Karpas-422 (cell line): ENCODE measurements at regions not wholly inside any gene's neighbourhood (a gene's known extent, or its start where the extent isn't known, plus 50 kb on each side); places are given as distances from the start of the nearest gene placed in this dataset.

Source experiments
- DNase-seq: peaks from one replicate; pipeline ENCODE4 v3.0.0-alpha.2; 2015
- H2AFZ ChIP-seq: fragments of 200-600 bp; sonication (generic); 2 replicates; pipeline ENCODE4 v1.6.1; 2014; ENCODE audit warnings: antibody characterized with exemption, low read length, mixed read lengths
- H3K27ac ChIP-seq: fragments of 200-600 bp; sonication (generic); 2 replicates; pipeline ENCODE4 v1.5.1; 2014; ENCODE audit warnings: mild to moderate bottlenecking, low read length, moderate library complexity
- H3K27me3 ChIP-seq: fragments of 200-600 bp; sonication (generic); 2 replicates; pipeline ENCODE4 v1.6.1; 2014; ENCODE audit warnings: low read length, mixed read lengths
- H3K36me3 ChIP-seq: fragments of 200-600 bp; sonication (generic); 2 replicates; pipeline ENCODE4 v1.6.1; 2014; ENCODE audit warnings: low read length, mixed read lengths; ENCODE audit not compliant: insufficient read depth
- H3K4me1 ChIP-seq: fragments of 200-600 bp; sonication (generic); 2 replicates; pipeline ENCODE4 v1.6.1; 2014; ENCODE audit warnings: mild to moderate bottlenecking, low read length, mixed read lengths
- H3K4me2 ChIP-seq: fragments of 200-600 bp; sonication (generic); 2 replicates; pipeline ENCODE4 v1.6.1; 2014; ENCODE audit warnings: low read length, low read depth, mild to moderate bottlenecking; ENCODE audit not compliant: poor library complexity, severe bottlenecking
- H3K4me3 ChIP-seq: fragments of 200-600 bp; sonication (generic); 2 replicates; pipeline ENCODE4 v1.5.1; 2014; ENCODE audit warnings: mild to moderate bottlenecking, antibody characterized with exemption, low read length, mixed read lengths
- H3K79me2 ChIP-seq: fragments of 200-600 bp; sonication (generic); 2 replicates; pipeline ENCODE4 v1.6.1; 2014; ENCODE audit warnings: mild to moderate bottlenecking, low read length, mixed read lengths
- H3K9ac ChIP-seq: fragments of 200-600 bp; sonication (generic); 2 replicates; pipeline ENCODE4 v1.6.0; 2014; ENCODE audit warnings: low read length
- H3K9me2 ChIP-seq: fragments of 200-600 bp; sonication (generic), shearing (Covaris generic); replicated peaks from 2 replicates; pipeline ENCODE4 v1.6.0; 2014; ENCODE audit warnings: mild to moderate bottlenecking, low read length, moderate library complexity; ENCODE audit not compliant: insufficient read depth
- H3K9me3 ChIP-seq: fragments of 300-700, 200-600 bp; sonication (generic); 2 replicates; pipeline ENCODE4 v1.6.1; 2014; ENCODE audit warnings: low read length, mixed read lengths
- H4K20me1 ChIP-seq: fragments of 200-600 bp; sonication (generic); 2 replicates; pipeline ENCODE4 v1.6.1; 2014; ENCODE audit warnings: mild to moderate bottlenecking, antibody characterized with exemption, low read length, low read depth; ENCODE audit not compliant: insufficient read depth

DNA sequence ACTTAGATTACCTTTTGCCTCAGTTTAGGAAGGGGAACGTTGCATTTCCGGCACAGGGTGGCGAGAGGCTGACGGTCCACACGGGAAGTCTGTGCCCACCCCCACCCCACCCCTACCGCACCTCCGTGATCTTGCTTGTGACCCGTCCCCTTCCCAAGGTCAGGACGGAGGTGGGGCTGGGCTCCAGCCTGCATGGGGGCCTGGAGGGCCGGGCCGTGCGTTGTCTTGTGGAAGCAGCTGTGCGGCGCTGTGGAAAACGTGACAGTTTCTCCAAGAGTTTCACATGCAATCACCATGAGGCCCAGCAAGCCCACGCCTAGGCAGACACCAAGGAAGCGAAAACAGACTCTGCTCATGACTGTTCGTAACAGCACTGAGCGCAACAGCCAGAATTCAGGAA, 76.8 kb upstream of the HDAC4 start:
- H3K4me2 ChIP-seq: no peak overlapping the region
- H3K9ac ChIP-seq: no peak overlapping the region
- DNase-seq: no peak
- H3K4me1 ChIP-seq: no peaks in the 10 kb centered on the region
- H3K9me2 ChIP-seq: no peaks in the 10 kb centered on the region
- no peak overlapping the region for H3K27ac ChIP-seq
- no peaks in the 10 kb centered on the region for H3K36me3 ChIP-seq
- H3K4me3 ChIP-seq: no peak overlapping the region
- H3K27me3 ChIP-seq: no peaks in the 10 kb centered on the region
- no peaks in the 10 kb centered on the region for H3K9me3 ChIP-seq
- H4K20me1 ChIP-seq: no peaks in the 10 kb centered on the region
- H3K79me2 ChIP-seq: no peaks in the 10 kb centered on the region
- H2AFZ ChIP-seq: no peak overlapping the region

DNA sequence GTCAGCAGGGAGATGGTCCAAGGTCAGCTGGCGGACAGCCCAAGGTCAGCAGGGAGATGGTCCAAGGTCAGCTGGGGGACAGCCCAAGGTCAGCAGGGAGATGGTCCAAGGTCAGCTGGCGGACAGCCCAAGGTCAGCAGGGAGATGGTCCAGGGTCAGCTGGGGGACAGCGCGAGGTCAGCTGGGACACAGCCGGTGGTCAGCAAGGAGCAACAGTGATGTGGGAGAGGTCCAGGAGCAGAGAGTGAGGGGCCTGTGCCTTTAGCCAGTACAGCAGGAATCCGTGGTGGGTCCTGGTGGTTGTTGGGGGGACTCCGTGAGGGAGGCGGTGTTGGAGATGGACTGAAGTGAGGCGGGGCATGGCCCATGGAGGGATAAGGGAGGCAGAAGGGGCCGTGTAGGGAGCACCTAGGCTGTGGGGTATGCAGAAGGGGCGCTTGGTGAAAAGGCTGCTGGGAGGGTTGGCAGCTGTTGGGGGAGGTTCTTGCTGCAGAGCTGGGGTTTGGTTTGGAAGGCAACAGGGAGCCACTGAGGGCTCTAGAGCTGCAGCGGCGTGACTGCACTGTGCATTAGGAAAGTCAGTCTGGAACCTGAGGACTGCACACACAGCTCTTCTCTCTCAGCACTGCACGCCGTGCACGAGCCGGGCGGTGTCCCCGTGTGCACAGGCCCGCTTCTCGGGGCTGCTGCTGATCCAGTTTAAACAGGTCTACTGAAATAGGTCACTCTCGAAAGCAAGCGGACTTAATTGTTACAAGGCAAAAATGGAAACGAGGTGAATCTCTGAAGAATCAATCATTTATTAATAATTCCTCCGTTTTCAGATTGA, 76.2 kb upstream of the HDAC4 start:
- H3K9me2 ChIP-seq: no peaks in the 10 kb centered on the region
- H4K20me1 ChIP-seq: no peaks in the 10 kb centered on the region
- H3K36me3 ChIP-seq: no peaks in the 10 kb centered on the region
- no peak overlapping the region for H3K27ac ChIP-seq
- no peak overlapping the region for H2AFZ ChIP-seq
- no peaks in the 10 kb centered on the region for H3K27me3 ChIP-seq
- no peak overlapping the region for H3K4me3 ChIP-seq
- H3K4me1 ChIP-seq: no peaks in the 10 kb centered on the region
- no peak overlapping the region for H3K4me2 ChIP-seq
- no peaks in the 10 kb centered on the region for H3K79me2 ChIP-seq
- H3K9me3 ChIP-seq: no peaks in the 10 kb centered on the region
- no peak overlapping the region for H3K9ac ChIP-seq
- no peak for DNase-seq

DNA sequence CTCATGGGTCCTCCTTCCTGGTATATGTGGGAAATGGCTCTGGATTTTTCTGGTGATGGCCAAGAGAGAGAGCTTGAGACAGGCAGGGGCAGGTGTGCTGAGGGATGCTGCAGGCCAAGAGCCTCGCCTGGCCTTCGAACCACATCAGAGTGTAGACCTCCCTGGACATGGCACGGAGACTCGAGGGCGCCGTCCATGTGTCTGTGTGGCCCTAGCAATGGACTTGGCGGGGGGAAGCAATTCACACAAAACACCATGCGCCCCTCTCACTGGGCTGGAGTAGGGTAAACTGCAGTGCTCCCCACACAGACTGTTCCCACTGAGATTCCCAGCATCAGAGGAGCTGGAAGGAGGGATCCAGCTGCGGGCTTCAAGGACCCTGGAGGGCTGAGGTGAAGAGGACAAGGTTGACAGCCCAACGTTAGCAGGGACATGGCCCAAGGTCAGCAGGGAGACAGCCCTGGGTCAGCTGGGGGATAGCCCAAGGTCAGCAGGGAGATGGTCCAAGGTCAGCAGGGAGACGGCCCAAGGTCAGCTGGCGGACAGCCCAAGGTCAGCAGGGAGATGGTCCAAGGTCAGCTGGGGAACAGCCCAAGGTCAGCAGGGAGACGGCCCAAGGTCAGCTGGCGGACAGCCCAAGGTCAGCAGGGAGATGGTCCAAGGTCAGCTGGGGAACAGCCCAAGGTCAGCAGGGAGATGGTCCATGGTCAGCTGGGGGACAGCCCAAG, 75.4 kb upstream of the HDAC4 start:
- no peak overlapping the region for H3K27ac ChIP-seq
- H3K9me2 ChIP-seq: no peaks in the 10 kb centered on the region
- DNase-seq: no peak
- H3K27me3 ChIP-seq: no peaks in the 10 kb centered on the region
- H3K4me1 ChIP-seq: no peaks in the 10 kb centered on the region
- no peak overlapping the region for H3K4me2 ChIP-seq
- H3K79me2 ChIP-seq: no peaks in the 10 kb centered on the region
- no peak overlapping the region for H3K4me3 ChIP-seq
- no peak overlapping the region for H3K9ac ChIP-seq
- no peaks in the 10 kb centered on the region for H4K20me1 ChIP-seq
- no peak overlapping the region for H2AFZ ChIP-seq
- no peaks in the 10 kb centered on the region for H3K36me3 ChIP-seq
- H3K9me3 ChIP-seq: no peaks in the 10 kb centered on the region

DNA sequence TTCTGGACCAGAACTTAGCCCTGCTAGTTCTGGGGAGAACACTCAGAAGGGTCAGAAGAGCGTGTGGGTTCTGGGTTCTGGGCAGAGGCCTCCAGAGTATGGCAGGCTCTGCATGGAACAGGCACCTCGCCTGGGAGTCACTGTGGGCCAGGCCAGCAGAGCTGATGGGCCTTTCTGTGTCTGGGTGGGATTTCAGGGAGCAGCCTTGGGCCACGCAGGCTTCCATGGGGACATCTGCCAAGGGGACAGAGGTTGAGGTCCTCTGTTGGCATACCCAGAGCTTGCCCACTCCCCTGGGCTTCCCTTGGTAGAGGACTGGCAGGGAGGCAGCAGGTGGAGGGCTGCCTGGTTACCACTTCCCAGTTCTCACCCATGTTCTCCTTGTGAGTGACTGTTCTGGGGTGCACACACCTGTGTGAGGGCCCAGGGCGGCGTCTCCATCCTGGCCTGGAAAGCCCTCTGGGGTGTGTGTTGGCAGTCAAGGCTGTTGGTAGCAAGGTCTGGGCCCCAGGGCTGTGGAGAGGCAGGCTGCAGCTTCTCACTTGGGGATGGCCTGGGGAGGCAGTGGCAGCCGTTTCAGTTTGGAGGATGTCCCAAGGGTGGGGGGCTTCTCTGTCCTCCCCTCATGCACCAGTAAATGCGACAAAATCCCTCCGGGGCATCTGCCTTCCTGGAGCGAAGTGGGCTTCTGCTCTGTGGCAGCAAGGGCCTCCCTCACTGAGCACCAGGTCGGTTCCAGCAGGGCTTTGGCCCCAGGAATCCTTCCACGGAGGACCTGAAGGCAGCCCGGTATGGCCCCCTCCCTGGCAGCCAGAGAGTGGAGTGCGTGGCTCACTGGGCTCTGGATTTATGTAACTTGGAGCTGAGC, 74.6 kb upstream of the HDAC4 start:
- Histone ChIP-seq H3K27ac (no peak overlapping the region), H3K36me3 (no peaks in the 10 kb centered on the region), H3K4me2 (no peak overlapping the region), H2AFZ (no peak overlapping the region), H3K9me2 (no peaks in the 10 kb centered on the region), H3K79me2 (no peaks in the 10 kb centered on the region), H3K4me3 (no peak overlapping the region), H3K4me1 (no peaks in the 10 kb centered on the region), H3K27me3 (no peaks in the 10 kb centered on the region), H3K9me3 (no peaks in the 10 kb centered on the region), H3K9ac (no peak overlapping the region), H4K20me1 (no peaks in the 10 kb centered on the region)
- DNase-seq: no peak

DNA sequence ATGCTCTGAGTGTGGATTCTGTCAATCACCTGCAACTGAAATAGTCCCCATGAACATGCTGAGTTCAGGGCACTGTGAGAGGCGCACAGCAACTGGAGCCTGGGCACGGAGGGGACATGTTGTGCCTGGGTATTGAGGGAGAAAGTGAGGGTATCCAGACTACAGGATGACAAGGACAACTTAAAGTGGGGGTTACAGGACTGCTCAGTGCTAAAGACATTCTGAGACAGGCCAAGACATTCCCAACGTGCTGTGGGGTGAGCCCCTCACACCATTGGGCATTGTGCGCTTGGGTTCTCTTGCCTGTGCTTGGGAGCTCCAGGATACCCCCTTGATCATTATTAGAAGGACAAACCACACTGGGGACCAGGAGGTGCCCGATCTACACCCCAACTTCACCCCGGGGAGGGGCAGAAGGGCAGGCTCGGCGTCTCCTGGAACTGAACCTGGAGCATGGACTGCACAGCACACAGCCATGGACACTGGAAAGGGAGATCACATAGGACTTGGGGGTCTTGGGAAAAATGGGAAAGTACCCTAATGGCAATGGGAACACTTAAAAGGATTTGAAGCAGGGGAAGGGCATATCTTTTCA, 72.5 kb upstream of the HDAC4 start:
- no peaks in the 10 kb centered on the region; the same call in 1 of the 2 replicates for H4K20me1 ChIP-seq
- no peaks in the 10 kb centered on the region for H3K4me1 ChIP-seq
- no peak for DNase-seq
- no peaks in the 10 kb centered on the region for H3K36me3 ChIP-seq
- H3K9me3 ChIP-seq: no peaks in the 10 kb centered on the region
- no peaks in the 10 kb centered on the region for H3K79me2 ChIP-seq
- no peaks in the 10 kb centered on the region for H3K27me3 ChIP-seq
- no peak overlapping the region for H3K27ac ChIP-seq
- H3K4me3 ChIP-seq: no peak overlapping the region
- H2AFZ ChIP-seq: no peak overlapping the region
- H3K9me2 ChIP-seq: no peaks in the 10 kb centered on the region
- no peak overlapping the region for H3K4me2 ChIP-seq
- no peak overlapping the region for H3K9ac ChIP-seq

DNA sequence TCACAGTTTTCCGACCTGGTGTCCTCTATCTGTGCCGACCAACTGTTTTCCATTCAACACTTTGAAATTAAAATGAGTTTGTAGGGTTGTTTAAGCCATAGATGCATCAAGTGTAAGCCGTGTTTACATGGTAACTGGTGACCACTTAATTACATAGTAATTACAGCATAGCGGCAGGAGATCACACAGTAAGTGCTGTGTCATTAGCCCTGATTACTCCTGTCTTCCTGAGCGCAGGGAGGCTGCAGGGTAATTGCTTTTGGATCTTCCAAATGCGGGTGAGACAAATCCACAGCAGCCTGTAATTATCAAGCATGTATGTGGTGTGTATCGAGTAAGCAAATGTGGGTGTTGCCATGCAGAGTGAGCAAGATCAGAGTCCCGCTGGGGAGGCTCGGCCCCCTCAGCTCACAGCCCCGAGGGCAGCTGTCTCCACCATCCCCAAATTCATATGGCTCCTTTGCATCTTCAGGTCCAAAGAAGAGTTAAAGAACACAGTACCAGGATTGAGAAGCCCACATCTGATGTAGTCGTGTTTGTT, 71.5 kb upstream of the HDAC4 start:
- Histone ChIP-seq H3K27me3 (no peaks in the 10 kb centered on the region), H3K36me3 (no peaks in the 10 kb centered on the region), H3K4me3 (no peak overlapping the region), H3K79me2 (no peaks in the 10 kb centered on the region), H3K9ac (no peak overlapping the region), H2AFZ (no peak overlapping the region), H3K4me2 (no peak overlapping the region), H3K4me1 (no peaks in the 10 kb centered on the region), H3K27ac (no peak overlapping the region), H3K9me3 (no peaks in the 10 kb centered on the region), H3K9me2 (no peaks in the 10 kb centered on the region), H4K20me1 (no peaks in the 10 kb centered on the region; the same call in 1 of the 2 replicates)
- DNase-seq: no peak

DNA sequence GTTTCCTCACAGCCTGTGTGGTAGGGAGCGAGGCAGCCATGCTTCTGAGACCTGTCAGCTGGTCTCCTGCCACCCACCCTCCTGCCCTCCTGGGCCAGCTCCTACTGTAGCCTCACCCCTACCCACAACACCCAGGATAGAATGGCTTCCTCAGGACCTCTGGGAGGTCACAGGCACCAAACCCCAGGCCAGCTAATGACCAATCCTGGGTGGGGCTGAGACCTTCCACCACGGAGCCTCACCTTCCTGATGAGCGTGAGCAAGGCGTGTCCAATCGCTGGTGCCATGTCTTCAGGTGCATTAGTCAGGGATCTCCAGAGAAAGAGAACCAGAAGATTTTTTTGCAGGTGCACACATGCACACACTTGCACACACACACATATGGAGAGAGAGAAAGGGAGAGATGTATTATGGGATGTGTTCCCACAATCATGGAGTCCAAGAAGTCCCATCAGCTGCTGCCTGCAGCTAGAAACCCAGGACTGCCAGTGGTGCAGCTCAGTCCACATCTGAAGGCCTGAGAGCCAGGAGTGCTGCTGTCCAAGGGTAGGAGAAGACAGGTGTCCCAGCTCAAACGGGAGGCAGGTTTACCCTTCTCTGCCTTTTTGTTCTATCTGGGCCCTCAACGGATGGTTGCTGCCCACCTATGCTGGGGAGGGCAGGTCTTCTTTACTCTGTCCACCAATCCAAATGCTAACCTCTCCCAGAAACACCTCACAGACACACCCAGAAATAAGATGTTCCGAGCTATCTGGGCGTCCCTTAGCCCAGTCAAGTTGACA, 70.4 kb upstream of the HDAC4 start:
- Histone ChIP-seq H3K9me2 (no peaks in the 10 kb centered on the region), H2AFZ (no peak overlapping the region), H3K36me3 (no peaks in the 10 kb centered on the region), H3K9ac (no peak overlapping the region), H3K4me2 (no peak overlapping the region), H3K4me1 (no peaks in the 10 kb centered on the region), H3K4me3 (no peak overlapping the region), H3K27me3 (no peaks in the 10 kb centered on the region), H4K20me1 (no peaks in the 10 kb centered on the region; the same call in 1 of the 2 replicates), H3K27ac (no peak overlapping the region), H3K9me3 (no peaks in the 10 kb centered on the region), H3K79me2 (no peaks in the 10 kb centered on the region)
- no peak for DNase-seq
